Common myeloid progenitor, CD34-positive (primary cell): ENCODE measurements at regions not wholly inside any gene's neighbourhood (a gene's known extent, or its start where the extent isn't known, plus 50 kb on each side); places are given as distances from the start of the nearest gene placed in this dataset.
A peak's percentile ranks its signal among the peaks of the same experiment; 100 is the strongest.

Experiments
- CTCF ChIA-PET: fragments of 350-600 bp; sonication (Branson Sonifier 250); formaldehyde crosslinking; loops from one replicate; lab custom pipeline; 2021; ENCODE audit warnings: antibody characterized with exemption; lab: Charles Lee
- POLR2A ChIA-PET: fragments of 350-600 bp; sonication (Branson Sonifier 250); formaldehyde crosslinking; loops from one replicate; lab custom pipeline; 2021; ENCODE audit warnings: antibody characterized with exemption; lab: Charles Lee
- DNase-seq, 3 donors: peaks; one replicate each; pipeline versions ENCODE4 v3.0.0 to v3.0.0-alpha.2; 2013
- H3K27ac ChIP-seq, 2 experiments: 1 replicate in 1 of 2; 2 replicates in 1 of 2; pipeline ENCODE4 v1.7.0; 2013; ENCODE audit warnings: inconsistent platforms in 2 of 2, low read length in 2 of 2, mild to moderate bottlenecking in 2 of 2, low read depth in 1 of 2, moderate library complexity in 1 of 2; ENCODE audit not compliant: severe bottlenecking in 2 of 2, insufficient read depth in 1 of 2, poor library complexity in 1 of 2
- H3K27me3 ChIP-seq, 5 experiments: replicated peaks in 2 of 5; 1 replicate in 3 of 5; 2 replicates in 2 of 5; pipeline versions ENCODE4 v1.6.1 to v1.7.0; 2013; ENCODE audit warnings: low read length in 4 of 5, mild to moderate bottlenecking in 2 of 5, moderate library complexity in 2 of 5, inconsistent platforms in 1 of 5; ENCODE audit not compliant: insufficient read depth in 5 of 5, control insufficient read depth in 4 of 5
- H3K36me3 ChIP-seq, 4 experiments: 1 replicate in 2 of 4; 2 replicates in 2 of 4; pipeline versions ENCODE4 v1.6.1 to v1.7.0; 2013; ENCODE audit warnings: low read length in 3 of 4, control low read depth in 1 of 4, mild to moderate bottlenecking in 1 of 4; ENCODE audit not compliant: control insufficient read depth in 4 of 4, insufficient read depth in 4 of 4
- H3K4me1 ChIP-seq, 4 experiments: 1 replicate in 3 of 4; 2 replicates in 1 of 4; pipeline versions ENCODE4 v1.6.1 to v1.7.1; 2013; ENCODE audit warnings: low read length in 3 of 4, mild to moderate bottlenecking in 3 of 4, control low read depth in 1 of 4, inconsistent platforms in 1 of 4, moderate library complexity in 1 of 4; ENCODE audit not compliant: control insufficient read depth in 4 of 4, insufficient read depth in 4 of 4; ENCODE audit errors: control extremely low read depth in 1 of 4
- H3K4me3 ChIP-seq, 7 experiments: 1 replicate in 4 of 7; 2 replicates in 3 of 7; pipeline versions ENCODE4 v1.5.1 to v1.7.0; 2013; ENCODE audit warnings: mild to moderate bottlenecking in 7 of 7, low read length in 6 of 7, moderate library complexity in 6 of 7, inconsistent platforms in 2 of 7, low read depth in 2 of 7, control low read depth in 1 of 7; ENCODE audit not compliant: insufficient read depth in 4 of 7, control insufficient read depth in 1 of 7; ENCODE audit errors: extremely low read depth in 1 of 7
- H3K9me3 ChIP-seq, 5 experiments: 1 replicate in 4 of 5; 2 replicates in 1 of 5; pipeline versions ENCODE4 v1.6.1 to v1.7.1; 2013; ENCODE audit warnings: low read length in 4 of 5, mild to moderate bottlenecking in 2 of 5, inconsistent platforms in 1 of 5, low read depth in 1 of 5, moderate library complexity in 1 of 5; ENCODE audit not compliant: control insufficient read depth in 4 of 5, insufficient read depth in 2 of 5; ENCODE audit errors: control extremely low read depth in 1 of 5
- WGBS: methylation state at CpG from one replicate; pipeline ENCODE4 v1.1.5; 2013; ENCODE audit not compliant: insufficient coverage; 5-methylcytosine and 5-hydroxymethylcytosine counted together

- POLR2A ChIA-PET, result no interaction called here
- H3K4me1 ChIP-seq, result peaks cover 6 to 33% (median 16%) of the 10 kb centered on the region in 4 experiments
Observed at GRCh38 chr16:31710880-31711279, 162.7 kb upstream of the ZNF267 start.

GRCh38 chr16:31711344-31711845 lies 162.2 kb upstream of the ZNF267 start:
- no peak for DNase-seq
- POLR2A ChIA-PET, result no interaction called here
- Histone ChIP-seq H3K4me3 (no peak overlapping the region), H3K27me3 (no peaks in the 10 kb centered on the region), H3K9me3 (peaks cover 0 to 3% (median 0%) of the 10 kb centered on the region in 5 experiments), H3K27ac (no peak overlapping the region), H3K36me3 (peaks cover 2 to 34% (median 23%) of the 10 kb centered on the region in 4 experiments), H3K4me1 (peaks cover 6 to 33% (median 17%) of the 10 kb centered on the region in 4 experiments)
- CTCF ChIA-PET, result interaction anchor here (0.9 to 3.9 kb wide), 8 partner anchors 9 to 157 kb away, joined by 3 to 17 read pairs (median 5); no protein-coding TSS in a partner anchor
- WGBS, result 100% methylated on average over 5 of the region's 7 CpGs

More at GRCh38 chr16:31710880-31711279, 162.7 kb upstream of the ZNF267 start:
- 100% methylated on average over 1 of the region's 5 CpGs for WGBS
- DNase-seq, result no peak
- Histone ChIP-seq H3K4me3 (no peak overlapping the region), H3K27ac (no peak overlapping the region), H3K27me3 (no peaks in the 10 kb centered on the region), H3K9me3 (no peaks in the 10 kb centered on the region), H3K36me3 (peaks cover 5 to 34% (median 20%) of the 10 kb centered on the region in 4 experiments)
- CTCF ChIA-PET, result interaction anchor here (0.7 to 3.9 kb wide), 9 partner anchors 8 to 569 kb away, joined by 3 to 17 read pairs (median 3); no protein-coding TSS in a partner anchor

GRCh38 chr16:31712064-31712540 lies 161.5 kb upstream of the ZNF267 start:
- no peak for DNase-seq
- peaks cover 0 to 29% (median 18%) of the 10 kb centered on the region in 4 experiments for H3K36me3 ChIP-seq
- no peak overlapping the region for H3K27ac ChIP-seq
- ChIA-PET POLR2A (interaction anchor here (0.7 to 1.2 kb wide), 2 partner anchors 11 to 162 kb away, joined by 3 read pairs; partner anchors contain the start of gene ZNF267), CTCF (interaction anchor here (1.4 to 3.9 kb wide), 5 partner anchors 10 to 147 kb away, joined by 3 to 17 read pairs (median 6); no protein-coding TSS in a partner anchor)
- 100% methylated on average over 5 of the region's 8 CpGs for WGBS
- no peaks in the 10 kb centered on the region for H3K27me3 ChIP-seq
- peaks cover 6 to 33% (median 17%) of the 10 kb centered on the region in 4 experiments for H3K4me1 ChIP-seq
- H3K9me3 ChIP-seq, result peaks cover 0 to 3% (median 0%) of the 10 kb centered on the region in 5 experiments
- no peak overlapping the region for H3K4me3 ChIP-seq

- H3K27me3 ChIP-seq, result no peaks in the 10 kb centered on the region
- ChIA-PET CTCF (interaction anchor here (0.7 to 3.9 kb wide), 6 partner anchors 11 to 257 kb away, joined by 3 to 17 read pairs (median 6); no protein-coding TSS in a partner anchor), POLR2A (interaction anchor here (0.5 to 1.2 kb wide), 3 partner anchors 156 to 719 kb away, joined by 3 to 6 read pairs (median 3); partner anchors contain the start of gene ZNF267)
- WGBS, result 0% methylated on average over 48 of the region's 59 CpGs
- peak overlapping the region; percentile 84 to 96 for H3K27ac ChIP-seq
- peaks cover 0 to 8% (median 5%) of the 10 kb centered on the region in 5 experiments for H3K9me3 ChIP-seq
- H3K4me3 ChIP-seq, result peak overlapping the region; percentile 71 to 94 (median 91)
- peaks cover 0 to 33% (median 12%) of the 10 kb centered on the region in 4 experiments for H3K36me3 ChIP-seq
- peak; percentile 94 to 97 (median 97) for DNase-seq
- H3K4me1 ChIP-seq, result peaks cover 6 to 27% (median 15%) of the 10 kb centered on the region in 4 experiments
Observed at GRCh38 chr16:31713071-31713944, 160.3 kb upstream of the ZNF267 start.

DNA sequence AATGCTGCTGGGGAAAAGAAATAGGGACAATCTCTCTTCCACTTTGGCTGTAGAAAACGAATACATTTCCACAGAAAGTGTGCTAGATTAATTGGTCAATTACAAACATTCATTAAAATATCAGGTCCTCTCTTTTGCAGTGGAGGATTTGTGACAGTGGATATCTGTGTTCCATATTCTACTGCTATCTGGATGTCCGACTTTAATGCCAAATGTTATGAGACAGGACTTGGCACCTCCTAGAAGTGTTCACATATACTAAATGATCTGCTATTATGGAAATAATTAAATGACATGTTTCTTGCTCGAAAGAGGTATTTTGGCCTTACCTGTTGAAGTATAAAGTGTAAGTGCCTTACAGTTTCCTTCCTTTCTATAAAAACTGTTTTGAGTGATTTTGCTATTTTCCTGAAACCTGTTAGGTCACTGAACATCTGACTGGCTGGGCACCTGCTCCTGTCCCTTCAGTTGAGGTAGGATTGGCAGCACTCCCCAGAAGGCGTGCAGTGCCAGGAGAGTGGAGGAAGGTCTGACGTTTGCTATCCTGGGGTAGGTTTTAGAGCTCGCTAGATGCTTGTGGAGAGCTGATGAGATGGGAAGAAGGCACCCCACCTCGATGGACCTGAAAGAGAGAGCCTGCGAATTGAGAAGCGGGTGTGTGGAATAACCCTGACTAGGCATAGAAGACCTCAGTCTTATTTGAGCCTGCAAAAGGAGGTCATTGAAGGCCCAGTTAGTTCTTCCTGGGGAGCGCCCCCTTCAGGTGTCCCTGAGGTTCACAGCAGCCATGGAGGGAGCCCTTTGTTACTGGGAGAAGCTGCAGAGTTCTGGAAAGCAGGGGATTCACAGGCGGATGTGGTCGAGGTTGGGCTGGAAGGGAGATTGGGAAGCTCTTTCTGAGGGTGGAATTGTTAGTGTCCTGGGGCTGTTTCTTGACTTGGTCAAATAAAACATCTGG lies 159.4 kb upstream of the ZNF267 start:
- DNase-seq, result no peak
- peaks cover 0 to 15% (median 8%) of the 10 kb centered on the region in 5 experiments for H3K9me3 ChIP-seq
- WGBS, result 74% methylated on average over 9 of the region's 12 CpGs
- H3K36me3 ChIP-seq, result peaks cover 0 to 35% (median 12%) of the 10 kb centered on the region in 4 experiments
- CTCF ChIA-PET, result interaction anchor here (1.2 to 1.3 kb wide), 3 partner anchors 8 to 18 kb away, joined by 3 to 5 read pairs (median 3); no protein-coding TSS in a partner anchor
- H3K4me3 ChIP-seq, result peak overlapping the region; percentile 71 to 94 (median 91)
- H3K4me1 ChIP-seq, result peaks cover 6 to 26% (median 14%) of the 10 kb centered on the region in 4 experiments
- POLR2A ChIA-PET, result no interaction called here
- no peaks in the 10 kb centered on the region for H3K27me3 ChIP-seq
- peak overlapping the region; percentile 84 to 96 for H3K27ac ChIP-seq
